GM18517 (cell line): ENCODE measurements at regions not wholly inside any gene's neighbourhood (a gene's known extent, or its start where the extent isn't known, plus 50 kb on each side); places are given as distances from the start of the nearest gene placed in this dataset.

Source experiments
- ATAC-seq: cut with Tn5 transposase; IDR thresholded peaks from one replicate; pipeline ENCODE4 v1.9.1; 2021; ENCODE audit warnings: mild to moderate bottlenecking, moderate library complexity; ENCODE audit not compliant: unreplicated experiment

GRCh38 chr2:12050396-12050795, 304.0 kb downstream of the LPIN1 start:
- no peak for ATAC-seq

DNA sequence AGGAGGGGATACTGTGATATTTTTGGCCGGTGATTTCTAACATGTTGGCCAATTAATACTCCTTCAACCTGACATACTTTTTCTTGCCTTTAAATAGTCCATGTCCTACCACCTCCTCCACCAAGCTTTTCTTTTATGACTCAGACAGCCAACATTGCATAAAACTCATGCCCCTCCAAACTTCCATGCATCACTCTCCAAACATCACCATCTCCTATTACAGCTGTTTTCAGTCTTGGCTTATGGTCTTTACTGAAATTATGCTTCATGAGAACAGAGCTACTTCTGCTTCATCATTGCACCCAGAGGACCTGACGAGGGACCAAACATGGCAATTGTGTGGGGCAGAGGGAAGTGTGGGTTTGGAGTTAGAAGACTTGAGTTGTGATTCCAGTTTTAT, 305.4 kb downstream of the LPIN1 start:
- ATAC-seq: no peak

DNA sequence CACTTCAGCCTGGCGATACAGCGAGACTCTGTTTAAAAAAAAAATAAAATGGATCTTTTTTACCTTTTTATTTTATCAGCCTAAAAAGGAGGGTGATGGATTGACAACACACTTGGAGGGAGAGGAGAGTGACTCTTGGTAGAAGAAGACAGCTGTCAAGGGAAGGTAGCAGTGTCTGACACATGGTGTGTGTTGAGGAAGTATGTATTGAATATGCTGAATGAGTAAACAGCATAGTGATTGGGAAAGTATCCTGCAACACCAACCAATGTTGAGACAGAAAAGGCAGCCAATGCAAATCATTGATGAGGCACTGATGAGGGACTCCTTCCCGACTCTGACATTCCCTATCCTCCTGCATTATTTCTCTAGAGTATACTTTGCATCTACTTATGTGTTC, 306.4 kb downstream of the LPIN1 start:
- no peak for ATAC-seq

GRCh38 chr2:12054956-12055618, 308.7 kb downstream of the LPIN1 start:
- ATAC-seq: no peak

GRCh38 chr2:12057436-12058166, 311.2 kb downstream of the LPIN1 start:
- ATAC-seq: no peak

DNA sequence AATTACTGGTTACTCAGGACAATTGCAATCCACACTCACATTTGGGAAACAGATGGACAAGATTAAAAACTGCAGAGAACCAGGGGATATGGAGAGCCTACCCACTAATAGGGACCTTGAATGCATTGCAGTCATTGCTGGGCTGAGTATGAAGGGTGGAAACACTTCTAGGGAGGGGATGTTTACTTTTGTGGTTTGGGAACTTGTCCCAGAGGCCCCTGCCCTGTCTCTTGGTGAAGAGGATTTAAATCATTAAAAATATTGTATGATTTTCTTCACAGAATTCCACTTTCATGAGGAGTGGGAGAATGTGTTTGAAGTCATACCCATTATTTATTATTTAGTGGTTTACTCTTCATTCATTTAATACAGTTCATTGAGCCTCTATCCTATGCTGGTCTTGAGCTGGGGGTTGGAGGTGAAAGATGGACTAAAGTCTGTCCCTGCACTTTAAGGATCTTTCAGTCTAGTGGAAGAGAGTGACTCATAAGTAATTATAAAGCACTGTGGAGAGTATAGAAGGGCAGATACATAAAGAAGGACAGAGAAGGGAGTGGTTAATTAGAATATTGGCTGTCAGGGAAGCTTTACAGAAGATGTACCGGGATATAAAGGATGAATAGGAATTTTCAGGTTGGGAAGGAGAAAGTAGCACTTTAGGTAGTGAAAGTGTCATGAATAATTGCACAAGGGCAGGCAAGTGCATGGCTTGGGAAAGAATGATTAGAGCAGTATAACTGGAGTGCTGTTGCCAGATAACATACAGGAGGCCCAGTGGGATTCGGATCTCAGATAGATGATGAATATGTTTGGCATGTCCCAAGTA, 313.4 kb downstream of the LPIN1 start:
- ATAC-seq: no peak

GRCh38 chr2:12060886-12061285, 314.5 kb downstream of the LPIN1 start:
- ATAC-seq: no peak

- no peak for ATAC-seq
These were observed 315.0 kb downstream of the LPIN1 start for GRCh38 chr2:12061286-12062052.

- no peak for ATAC-seq
These were observed 315.6 kb downstream of the LPIN1 start for GRCh38 chr2:12062053-12062395.

- no peak for ATAC-seq
These were observed 316.8 kb downstream of the LPIN1 start for GRCh38 chr2:12063210-12063609.

DNA sequence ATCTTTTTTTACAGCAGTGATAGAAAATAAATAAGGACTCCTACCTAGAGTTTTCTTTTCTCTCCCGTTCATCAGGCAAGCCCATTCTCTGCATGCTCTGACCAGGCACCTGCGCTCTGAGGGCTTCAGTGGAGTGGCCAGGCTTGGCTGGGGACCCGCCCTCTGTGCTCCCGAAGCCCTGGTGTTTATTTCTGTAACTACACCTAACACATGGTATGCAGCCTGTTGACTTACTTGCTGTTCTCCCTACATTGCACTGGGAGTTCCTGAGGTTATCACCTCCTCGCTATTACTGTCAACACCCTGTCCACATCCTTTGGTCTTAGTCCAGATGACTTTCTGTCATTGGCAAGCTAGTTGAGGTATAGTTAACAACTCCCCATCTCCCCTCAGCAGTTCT, 317.7 kb downstream of the LPIN1 start:
- ATAC-seq: no peak

- ATAC-seq: no peak
These were observed 319.7 kb downstream of the LPIN1 start for GRCh38 chr2:12066116-12066515.

GRCh38 chr2:12066986-12067385, 320.6 kb downstream of the LPIN1 start:
- ATAC-seq: no peak

- no peak for ATAC-seq
These were observed 322.5 kb downstream of the LPIN1 start for GRCh38 chr2:12068796-12069538.

- no peak for ATAC-seq
These were observed 323.7 kb downstream of the LPIN1 start for GRCh38 chr2:12070153-12070552.

DNA sequence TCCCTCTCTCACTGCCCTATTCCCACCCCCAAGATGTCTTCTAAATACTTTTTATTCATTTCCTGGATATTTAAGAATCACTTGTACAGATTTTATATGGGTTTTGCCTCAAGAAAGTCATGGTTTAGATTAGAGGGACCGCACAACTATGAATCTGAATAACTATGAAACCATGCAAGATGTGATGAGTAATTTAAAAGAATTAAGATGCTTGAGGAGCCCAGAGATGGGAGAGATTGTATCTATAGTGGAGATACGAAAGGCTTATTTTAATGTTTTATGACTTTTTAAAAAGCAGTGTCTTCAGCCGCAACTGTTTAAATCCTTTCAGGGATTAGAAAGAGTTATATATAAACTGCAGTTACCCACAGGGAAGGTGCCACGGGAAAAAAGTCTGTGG, 324.1 kb downstream of the LPIN1 start:
- ATAC-seq: no peak

GRCh38 chr2:12071318-12071717, 324.9 kb downstream of the LPIN1 start:
- peak; percentile 87 for ATAC-seq

DNA sequence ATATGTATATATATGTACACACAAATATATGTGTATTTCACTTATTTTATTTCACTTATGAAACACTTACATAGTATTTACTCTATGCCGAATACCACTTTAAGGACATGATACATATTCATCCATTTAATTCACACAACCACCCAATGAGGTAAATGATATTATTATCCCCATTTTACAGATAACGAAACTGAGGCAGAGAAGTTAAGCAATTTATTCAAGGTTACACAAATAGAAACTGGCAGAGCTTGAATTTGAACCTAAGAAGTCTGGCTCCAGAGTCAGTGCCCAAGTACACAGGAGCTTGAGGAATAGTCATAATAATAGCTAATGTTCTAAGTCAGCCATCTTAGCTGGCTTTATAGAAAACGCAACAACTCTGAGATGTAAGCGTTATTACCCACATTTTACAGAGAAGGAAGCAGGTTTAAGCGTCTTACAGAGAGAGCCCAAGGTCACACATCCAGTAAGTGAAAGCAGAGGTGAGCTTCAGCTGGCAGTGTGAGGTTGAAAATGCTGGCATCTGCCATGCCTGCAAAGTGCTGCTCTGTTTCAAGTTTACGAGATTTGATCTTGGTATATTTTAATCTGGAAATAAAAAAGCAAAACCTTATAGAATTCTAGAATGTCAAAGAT, 326.9 kb downstream of the LPIN1 start:
- ATAC-seq: no peak

DNA sequence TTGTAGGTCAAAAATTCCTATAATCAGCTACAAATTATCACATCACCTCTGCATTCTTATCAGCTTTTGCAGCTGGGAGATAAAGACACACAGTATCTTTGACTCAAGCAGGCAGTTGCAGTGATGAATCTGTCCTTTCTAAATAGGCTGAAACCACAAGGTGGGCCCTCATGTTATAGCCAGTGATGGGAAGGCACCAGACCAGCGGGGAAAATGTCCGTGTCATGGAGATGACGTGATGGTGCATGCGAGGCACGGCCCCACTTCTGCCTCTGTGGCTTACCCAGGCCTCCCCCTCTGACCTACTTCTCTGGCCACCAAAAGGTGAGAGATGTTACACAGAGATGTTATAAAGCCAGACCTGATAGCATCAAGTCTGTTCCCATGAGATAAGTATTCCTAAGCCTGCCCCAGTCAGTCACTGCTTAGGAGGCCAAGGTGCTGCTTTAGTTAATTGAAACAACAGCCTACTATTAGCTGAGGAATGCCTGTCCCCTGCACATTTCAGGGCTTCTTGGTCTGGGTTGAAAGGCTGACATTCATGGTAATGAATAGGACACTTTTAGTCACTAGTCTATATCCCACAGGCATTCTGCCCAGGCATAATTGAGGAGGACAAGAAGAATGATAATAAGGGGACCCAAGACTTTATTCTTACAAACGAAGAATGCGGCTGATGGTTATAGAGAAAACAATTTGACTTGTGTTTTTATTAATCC, 327.9 kb downstream of the LPIN1 start:
- no peak for ATAC-seq
